A549 (cell line): ENCODE measurements at regions not wholly inside any gene's neighbourhood (a gene's known extent, or its start where the extent isn't known, plus 50 kb on each side); places are given as distances from the start of the nearest gene placed in this dataset.

Experiments used
- ATAC-seq, 2 experiments: fragments of 200-7000 bp in 1 of 2; fragments of >200 bp in 1 of 2; cut with Nextera tagmentation in 1 of 2; cut with Tn5 transposase in 1 of 2; 3 replicates each; pipeline versions ENCODE4 v1.8.0 to v1.9.1; 2018 to 2020; ENCODE audit warnings: mild to moderate bottlenecking in 1 of 2, moderate library complexity in 1 of 2
- CTCF ChIA-PET: fragments of 300-600 bp; sonication (Branson Sonifier 250); formaldehyde crosslinking; extraction: SDS; loops from one replicate; lab custom pipeline; 2021; ENCODE audit warnings: antibody characterized with exemption, inconsistent platforms; lab: Yijun Ruan, JAX
- POLR2A ChIA-PET: fragments of 350-600 bp; formaldehyde crosslinking; extraction: SDS; loops from one replicate; lab custom pipeline; 2021; ENCODE audit warnings: antibody characterized with exemption, inconsistent platforms; lab: Yijun Ruan, JAX
- DNase-seq, 2 experiments: peaks; one replicate each; pipeline versions ENCODE4 v3.0.0 to v3.0.0-alpha.2; 2011 to 2016; ENCODE audit warnings: low read depth in 1 of 2, low spot score in 1 of 2
- FAIRE-seq: peaks from 2 replicates; lab custom pipeline; 2011; peaks lifted over from hg19 to GRCh38; lab: Jason Lieb, UNC
- H3K27ac ChIP-seq, 2 experiments: fragments of >200 bp; sonication (Bioruptor Twin); formaldehyde crosslinking; 3 replicates each; pipeline ENCODE4 v1.5.1; 2016 to 2017
- H3K4me1 ChIP-seq: fragments of >200 bp; sonication (Bioruptor Twin); formaldehyde crosslinking; 3 replicates; pipeline ENCODE4 v1.6.1; 2016
- H3K4me2 ChIP-seq: fragments of >200 bp; sonication (Bioruptor Twin); formaldehyde crosslinking; 3 replicates; pipeline ENCODE4 v1.6.1; 2016
- H3K4me3 ChIP-seq: fragments of >200 bp; sonication (Bioruptor Twin); formaldehyde crosslinking; 3 replicates; pipeline ENCODE4 v1.5.1; 2016
- H3K9me3 ChIP-seq: fragments of >200 bp; sonication (Bioruptor Twin); formaldehyde crosslinking; 3 replicates; pipeline ENCODE4 v1.6.1; 2016
- BCL3 ChIP-seq: fragments of >200 bp; sonication (Bioruptor Twin); formaldehyde crosslinking; IDR thresholded peaks from 3 replicates; pipeline ENCODE4 v1.6.1; 2016
- CBX8 ChIP-seq: fragments of 200-600 bp; sonication (generic); IDR thresholded peaks from 2 replicates; pipeline ENCODE4 v1.6.1; 2016
- ELK1 ChIP-seq: fragments of 150-350 bp; IDR thresholded peaks from 2 replicates; pipeline ENCODE4 v1.6.1; 2014; ENCODE audit warnings: low read depth, mild to moderate bottlenecking, low read length
- HEYL ChIP-seq: fragments of 250-450 bp; sonication (Bioruptor Pico); IDR thresholded peaks from 2 replicates; pipeline ENCODE4 v1.8.0; 2021; ENCODE audit warnings: mild to moderate bottlenecking, moderate library complexity
- HMGXB4 ChIP-seq: fragments of 250-450 bp; sonication (Bioruptor Pico); IDR thresholded peaks from 2 replicates; pipeline ENCODE4 v1.5.0; 2021; ENCODE audit warnings: mild to moderate bottlenecking, moderate library complexity, borderline replicate concordance
- HOXB5 ChIP-seq: fragments of 250-450 bp; sonication (Bioruptor Pico); IDR thresholded peaks from 2 replicates; pipeline ENCODE4 v1.5.0; 2020; ENCODE audit warnings: mild to moderate bottlenecking, moderate library complexity
- JUN ChIP-seq, 2 experiments: fragments of >200 bp; sonication (Bioruptor Twin); formaldehyde crosslinking; IDR thresholded peaks; 2 replicates in 1 of 2; 3 replicates in 1 of 2; pipeline ENCODE4 v1.6.1; 2016 to 2017
- KDM5A ChIP-seq: fragments of 200-600 bp; sonication (generic); IDR thresholded peaks from 2 replicates; pipeline ENCODE4 v1.6.1; 2016; ENCODE audit warnings: antibody characterized with exemption, mild to moderate bottlenecking
- MAFK ChIP-seq: fragments of 450-650 bp; IDR thresholded peaks from 2 replicates; pipeline ENCODE4 v1.6.1; 2014; ENCODE audit not compliant: partially characterized antibody
- NPAS2 ChIP-seq: fragments of 250-450 bp; sonication (Bioruptor Pico); IDR thresholded peaks from 2 replicates; pipeline ENCODE4 v1.8.0; 2022; ENCODE audit warnings: mild to moderate bottlenecking, moderate library complexity, borderline replicate concordance
- PBX3 ChIP-seq: IDR thresholded peaks from 2 replicates; pipeline ENCODE4 v1.6.1; 2012
- POLR2A ChIP-seq: IDR thresholded peaks from 2 replicates; pipeline ENCODE4 v1.6.1; 2012; ENCODE audit warnings: mild to moderate bottlenecking, low read length
- POLR2AphosphoS2 ChIP-seq: conservative IDR thresholded peaks from 2 replicates; pipeline ENCODE4 v1.6.1; 2012; ENCODE audit warnings: low read length, improper control_type of control experiment, inconsistent platforms
- RAD21 ChIP-seq, 2 experiments: fragments of >200 bp in 1 of 2; sonication (Bioruptor Twin) in 1 of 2; formaldehyde crosslinking in 1 of 2; IDR thresholded peaks in 1 of 2; conservative IDR thresholded peaks in 1 of 2; 2 replicates in 1 of 2; 3 replicates in 1 of 2; pipeline ENCODE4 v1.6.1; 2012 to 2018; ENCODE audit warnings: inconsistent platforms in 1 of 2
- SREBF2 ChIP-seq: fragments of 450-650 bp; IDR thresholded peaks from 2 replicates; pipeline ENCODE4 v1.6.1; 2014; ENCODE audit warnings: mild to moderate bottlenecking, moderate library complexity
- TFCP2L1 ChIP-seq: fragments of 250-450 bp; sonication (Bioruptor Pico); IDR thresholded peaks from 2 replicates; pipeline ENCODE4 v1.5.0; 2021; ENCODE audit warnings: mild to moderate bottlenecking
- TP53 ChIP-seq: fragments of 250-450 bp; sonication (Bioruptor Pico); IDR thresholded peaks from 2 replicates; pipeline ENCODE4 v1.5.0; 2021; ENCODE audit warnings: mild to moderate bottlenecking, moderate library complexity
- WGBS: methylation state at CpG from one replicate; pipeline ENCODE4 v1.1.6; 2017; ENCODE audit errors: missing lambda C conversion rate; 5-methylcytosine and 5-hydroxymethylcytosine counted together
- TF ChIP-seq, protein P1 (sequence below): fragments of 250-450 bp; sonication (Bioruptor Pico); IDR thresholded peaks from 2 replicates; pipeline ENCODE4 v1.5.0; 2020; ENCODE audit warnings: low read depth, mild to moderate bottlenecking, moderate library complexity

DNA sequence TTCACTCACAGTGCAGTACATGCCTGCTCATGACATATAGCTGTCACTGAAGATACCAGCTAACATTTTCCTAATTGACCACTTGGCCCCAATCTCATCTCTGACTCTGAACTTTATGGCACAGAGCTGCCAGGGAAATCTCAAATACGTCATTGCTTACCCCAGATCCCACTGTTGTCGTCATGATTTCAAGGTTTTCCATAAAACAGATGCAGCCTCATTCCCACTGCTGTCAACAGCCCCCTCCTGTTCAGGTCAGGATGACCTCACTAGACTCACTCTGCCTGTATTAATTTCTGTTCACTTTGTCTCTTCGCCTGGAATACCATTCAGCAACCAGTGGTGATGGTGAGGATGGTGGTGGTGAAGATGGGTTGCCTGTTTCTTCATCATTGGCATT is 262.6 kb upstream of the TPM1 start:
- WGBS: 93% methylated on average over 3 of the region's 3 CpGs
- ChIA-PET POLR2A (no interaction called here), CTCF (interaction anchor here (0.7 to 3.0 kb wide), 10 partner anchors 67 to 314 kb away, joined by 3 to 24 read pairs (median 4); partner anchors contain the start of gene TPM1)
- peak; percentile 93 for FAIRE-seq
- peak overlapping the region in 1 of 2 experiments; percentile 20; a peak in 1 of 6 replicates for H3K27ac ChIP-seq
- H3K4me1 ChIP-seq: peaks cover 32% of the 10 kb centered on the region
- no peak overlapping the region for H3K4me3 ChIP-seq
- no peak overlapping the region for H3K4me2 ChIP-seq
- no peak for TF ChIP-seq TFCP2L1
- TF ChIP-seq, protein P1, sequence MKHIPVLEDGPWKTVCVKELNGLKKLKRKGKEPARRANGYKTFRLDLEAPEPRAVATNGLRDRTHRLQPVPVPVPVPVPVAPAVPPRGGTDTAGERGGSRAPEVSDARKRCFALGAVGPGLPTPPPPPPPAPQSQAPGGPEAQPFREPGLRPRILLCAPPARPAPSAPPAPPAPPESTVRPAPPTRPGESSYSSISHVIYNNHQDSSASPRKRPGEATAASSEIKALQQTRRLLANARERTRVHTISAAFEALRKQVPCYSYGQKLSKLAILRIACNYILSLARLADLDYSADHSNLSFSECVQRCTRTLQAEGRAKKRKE (CRISPR knock-in tag): no peak
- no peak for TF ChIP-seq POLR2A
- TF ChIP-seq CBX8: no peak
- no peak for TF ChIP-seq RAD21 (conservative IDR thresholded peaks at IDR 0.05 in 1 of 2, IDR thresholded peaks at IDR 0.05 in 1 of 2)
- no peak for TF ChIP-seq ELK1
- TF ChIP-seq PBX3: no peak
- TF ChIP-seq MAFK: no peak
- no peak for TF ChIP-seq BCL3
- no peaks in the 10 kb centered on the region for H3K9me3 ChIP-seq
- no peak for DNase-seq
- no peak for ATAC-seq

- Histone ChIP-seq H3K4me1 (peaks cover 38% of the 10 kb centered on the region), H3K27ac (peak overlapping the region in 1 of 2 experiments; percentile 54; a peak in 4 of 6 replicates), H3K4me2 (no peak overlapping the region), H3K4me3 (no peak overlapping the region), H3K9me3 (no peaks in the 10 kb centered on the region)
- DNase-seq (no peak), ATAC-seq (no peak), FAIRE-seq (no peak)
- no peak for TF ChIP-seq JUN (IDR thresholded peaks at IDR 0.05)
- TF ChIP-seq SREBF2: no peak
- no peak for TF ChIP-seq TP53 (CRISPR knock-in tag)
- TF ChIP-seq POLR2AphosphoS2: no peak
- no peak for TF ChIP-seq POLR2A
- no peak for TF ChIP-seq HOXB5 (CRISPR knock-in tag)
- no peak for TF ChIP-seq HEYL
- TF ChIP-seq HMGXB4 (CRISPR knock-in tag): no peak
- TF ChIP-seq KDM5A: no peak
- TF ChIP-seq CBX8: no peak
- no peak for TF ChIP-seq NPAS2 (CRISPR knock-in tag)
- ChIA-PET CTCF (interaction anchor here (0.6 to 7.0 kb wide), 16 partner anchors 11 to 376 kb away, joined by 3 to 87 read pairs (median 6); partner anchors contain the start of gene TPM1), POLR2A (interaction anchor here (1.8 kb wide), 2 partner anchors 261 to 267 kb away, joined by 4 to 22 read pairs; partner anchors contain the start of gene TPM1)
- 89% methylated on average over 5 of the region's 5 CpGs for WGBS
Observed at GRCh38 chr15:62781081-62781497, 261.5 kb upstream of the TPM1 start.
